NCI-H1105 (cell line): ENCODE measurements at regions not wholly inside any gene's neighbourhood (a gene's known extent, or its start where the extent isn't known, plus 50 kb on each side); places are given as distances from the start of the nearest gene placed in this dataset.
"Not testable (repeated sequence)": the region's sequence is repeated elsewhere in the genome, so short reads cannot be mapped to it uniquely, and the experiment has no call there.

Experiments used
- DNase-seq: peaks from one replicate; lab custom pipeline; 2025; lab: John Stamatoyannopoulos, UW

GRCh38 chr6:170232186-170233002, 58.5 kb downstream of the DLL1 start:
- no peak for DNase-seq

GRCh38 chr6:170231293-170232185, 59.3 kb downstream of the DLL1 start:
- DNase-seq = no peak

DNA sequence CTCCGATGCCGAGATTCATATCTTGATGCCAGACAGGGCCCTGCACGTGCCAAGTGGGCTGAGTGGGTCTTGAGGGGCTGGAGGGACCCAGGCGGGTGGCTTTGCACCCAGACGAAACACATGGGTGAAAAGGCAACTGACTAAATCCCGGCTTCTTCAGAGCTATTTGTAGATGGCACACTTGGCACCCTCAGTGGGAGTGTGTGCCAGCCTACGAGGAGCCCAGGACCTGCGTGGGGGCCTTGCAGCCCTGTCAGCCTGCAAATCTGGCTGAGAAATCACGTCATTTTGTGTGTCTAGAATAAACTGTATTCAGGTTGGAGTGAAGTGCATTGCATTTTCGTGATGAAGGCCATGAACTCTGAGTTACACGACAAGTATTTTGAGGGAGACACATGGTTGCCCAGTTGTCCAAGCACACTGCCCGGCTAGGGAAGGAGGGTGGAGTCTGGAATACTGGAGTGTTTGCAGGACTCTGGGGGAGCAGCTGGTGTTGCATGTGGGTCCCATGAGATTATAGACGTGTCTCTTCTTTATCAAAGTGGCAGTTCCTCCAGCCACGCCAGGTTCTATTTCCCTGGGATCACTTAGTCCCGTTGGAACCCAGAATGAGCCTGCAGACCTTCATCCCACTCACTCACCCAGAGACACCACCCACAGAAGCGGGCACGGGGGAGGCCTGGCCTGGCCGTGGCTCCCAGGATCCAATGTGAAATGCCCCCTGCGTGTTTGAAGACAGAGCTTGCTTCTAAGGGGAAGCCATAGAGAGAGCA, 60.2 kb downstream of the DLL1 start:
- no peak for DNase-seq

- DNase-seq = no peak
Observed at GRCh38 chr6:170229851-170230519, 60.9 kb downstream of the DLL1 start.

- no peak for DNase-seq
Observed at GRCh38 chr6:170229396-170229795, 61.5 kb downstream of the DLL1 start.

DNA sequence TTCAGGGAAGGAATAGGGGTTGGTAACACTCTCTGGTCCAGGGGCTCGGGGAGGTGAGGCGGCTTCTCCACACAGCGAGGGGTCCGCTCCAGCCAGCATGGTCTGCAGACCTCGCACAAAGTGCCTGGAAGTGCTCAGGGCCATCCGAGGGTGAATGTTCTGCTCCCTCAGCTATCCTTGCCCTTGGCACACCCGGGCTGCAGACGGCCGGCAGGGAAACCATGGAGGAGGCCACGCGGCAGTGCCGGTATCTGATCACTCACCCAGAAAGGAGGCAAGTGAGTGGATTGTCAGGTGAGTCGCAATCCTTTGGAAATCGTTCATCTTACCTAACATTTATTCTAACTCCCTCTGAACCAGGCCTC, 62.0 kb downstream of the DLL1 start:
- DNase-seq = no peak

DNA sequence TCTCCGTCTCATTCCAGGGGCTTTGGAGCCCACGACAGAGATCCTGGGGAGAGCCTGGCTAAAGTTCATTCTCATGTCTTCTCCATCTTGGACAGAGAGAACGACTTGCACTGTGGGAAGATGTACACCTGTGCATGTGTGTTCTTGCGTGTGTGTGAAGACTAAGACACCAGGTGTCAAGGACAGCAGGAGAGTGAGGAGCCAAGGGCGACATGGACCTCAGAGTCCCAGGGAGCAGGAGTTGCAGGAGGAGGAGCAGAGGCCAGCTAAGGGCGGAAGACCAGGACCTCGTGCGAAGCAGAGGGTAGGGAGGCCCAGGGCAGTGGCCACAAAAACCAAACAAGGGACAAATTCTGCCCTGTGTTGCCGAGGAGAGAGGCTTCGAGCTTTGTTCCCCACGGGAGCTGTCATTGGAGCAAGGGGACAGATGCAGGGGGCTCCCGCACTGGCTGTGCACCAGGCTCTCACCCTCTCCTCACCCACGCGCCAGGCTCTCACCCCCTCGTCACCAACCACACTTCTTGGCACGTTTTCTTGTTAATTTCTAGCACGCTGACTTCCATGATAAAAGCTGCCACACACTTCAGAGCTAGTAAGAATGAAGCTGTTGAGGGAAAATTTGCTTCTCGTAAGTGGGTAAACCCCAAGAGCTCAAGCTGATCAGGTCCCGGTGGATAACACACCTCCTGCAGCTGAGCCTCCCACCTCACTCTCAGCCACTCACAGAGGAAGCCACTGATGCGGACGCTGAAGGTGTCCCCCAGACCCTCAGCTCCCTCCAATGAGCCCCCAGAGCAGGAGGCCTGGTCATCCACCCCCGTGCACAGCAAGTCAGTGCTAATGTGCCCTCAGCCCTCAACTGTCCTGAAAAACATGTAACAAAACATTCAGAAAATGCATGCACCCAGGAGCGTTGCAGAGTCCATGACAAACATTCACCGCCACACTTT, 62.6 kb downstream of the DLL1 start:
- no peak for DNase-seq

DNA sequence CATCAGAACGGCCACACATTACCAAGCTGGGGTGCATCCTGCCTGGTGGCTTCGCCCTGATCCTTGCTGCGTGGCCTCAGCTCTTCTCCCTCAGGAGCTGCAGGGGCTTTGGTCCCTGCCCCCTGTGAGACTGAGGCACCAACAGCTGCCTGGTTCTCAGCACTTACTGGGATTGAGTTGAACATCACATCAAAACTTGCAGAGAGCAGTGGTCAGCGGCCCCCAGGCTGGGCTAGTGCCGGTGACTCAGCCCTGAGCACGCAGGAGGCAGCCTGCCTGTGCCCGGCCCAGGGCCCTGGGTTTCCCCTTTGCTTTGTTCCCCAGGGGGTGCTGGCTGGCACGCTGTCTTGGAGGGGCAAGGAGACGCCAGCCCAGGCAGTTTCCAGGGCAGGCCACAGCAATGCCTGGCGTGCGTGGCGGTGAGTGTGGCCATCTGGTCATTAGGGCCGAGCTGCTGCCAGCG, 63.3 kb downstream of the DLL1 start:
- DNase-seq = no peak

DNA sequence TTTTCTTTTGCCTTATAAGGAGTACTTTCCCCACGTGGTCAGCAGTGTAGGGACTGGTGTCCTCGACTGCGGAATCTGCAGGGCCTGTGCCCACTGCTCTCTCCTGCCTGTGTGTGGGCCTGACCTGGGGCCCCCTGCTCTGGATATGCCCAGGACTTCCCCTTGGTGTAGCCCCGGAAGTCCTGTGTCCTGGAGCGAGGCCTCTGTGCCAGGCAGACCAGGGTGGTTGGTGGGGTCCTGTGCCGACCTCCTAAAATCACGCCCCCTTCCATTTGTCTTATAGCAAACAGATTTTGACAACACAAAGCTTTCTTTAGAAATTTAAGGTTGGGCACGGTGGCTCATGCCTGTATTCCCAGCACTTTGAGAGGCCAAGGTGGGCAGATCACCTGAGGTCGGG, 64.2 kb downstream of the DLL1 start:
- no peak for DNase-seq

DNA sequence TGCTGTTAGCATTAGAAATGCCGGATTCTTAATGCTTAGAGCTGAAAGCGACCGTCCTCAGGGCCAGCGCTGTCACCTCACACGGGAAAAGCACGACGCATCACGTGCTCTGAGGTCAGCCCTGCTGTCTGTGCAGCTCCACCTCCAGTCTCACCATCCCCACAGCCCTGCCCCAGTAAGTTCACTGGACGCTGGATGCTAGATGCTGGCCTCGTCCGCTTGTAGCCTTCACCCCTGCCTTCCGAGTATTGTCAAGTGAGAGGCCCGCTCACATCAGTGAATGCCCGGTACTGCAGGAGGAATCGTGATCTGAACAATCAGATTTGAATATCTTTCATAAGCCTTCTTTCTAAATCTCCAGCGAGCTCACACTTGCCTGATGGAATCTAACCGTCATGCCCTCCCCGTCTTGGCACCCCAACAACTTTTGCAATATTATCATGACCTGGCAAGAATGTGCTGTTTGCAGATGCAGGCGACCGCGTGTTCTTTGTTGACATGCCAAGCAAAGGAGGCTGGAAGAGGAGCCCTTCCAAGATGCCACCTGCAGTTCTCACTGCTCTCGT, 64.9 kb downstream of the DLL1 start:
- no peak for DNase-seq

DNA sequence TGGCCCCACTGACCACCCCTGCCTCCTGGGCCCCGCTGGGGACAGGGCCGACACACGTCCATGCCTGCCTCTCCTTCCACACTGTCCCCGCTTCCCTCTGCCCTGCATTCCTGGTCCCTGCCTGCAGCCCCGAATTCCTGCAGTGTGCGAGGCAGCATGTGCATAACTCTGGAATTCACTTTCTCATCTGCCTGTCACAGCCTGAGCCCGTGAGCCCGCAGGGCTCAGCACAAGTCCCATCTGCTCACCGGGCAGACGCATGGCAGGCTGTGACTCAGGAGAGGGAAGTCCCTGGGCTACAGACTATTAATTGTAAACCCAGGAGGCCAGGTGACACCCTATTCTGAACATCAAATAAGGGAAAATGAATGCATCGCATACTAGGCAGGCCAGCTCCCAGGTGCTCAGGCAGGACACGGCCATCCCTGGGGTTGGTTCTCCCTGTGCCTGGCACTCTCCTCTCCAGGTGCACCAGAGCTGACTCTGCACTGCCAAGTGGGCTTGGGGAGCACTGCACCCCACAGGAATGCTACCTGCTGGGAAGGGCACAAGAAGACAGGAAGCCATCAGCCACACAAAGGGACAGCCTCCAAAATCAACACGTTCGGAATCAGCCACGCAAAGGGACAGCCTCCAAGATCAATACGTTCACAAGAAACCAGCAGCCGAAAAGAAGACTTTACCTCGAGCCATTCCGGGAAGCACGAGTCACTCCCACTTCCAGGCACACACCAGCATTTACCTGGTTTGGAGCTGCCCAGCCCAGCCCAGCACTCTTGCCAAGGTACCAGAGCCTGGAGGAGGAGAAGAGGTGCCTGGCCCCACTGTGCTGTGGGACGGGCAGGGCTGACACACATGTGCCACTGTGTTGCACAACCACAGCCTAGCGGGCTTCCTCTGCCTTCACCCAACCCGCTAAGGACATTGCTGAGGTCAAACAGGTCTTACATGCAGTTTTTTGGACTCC, 65.9 kb downstream of the DLL1 start:
- no peak for DNase-seq

DNA sequence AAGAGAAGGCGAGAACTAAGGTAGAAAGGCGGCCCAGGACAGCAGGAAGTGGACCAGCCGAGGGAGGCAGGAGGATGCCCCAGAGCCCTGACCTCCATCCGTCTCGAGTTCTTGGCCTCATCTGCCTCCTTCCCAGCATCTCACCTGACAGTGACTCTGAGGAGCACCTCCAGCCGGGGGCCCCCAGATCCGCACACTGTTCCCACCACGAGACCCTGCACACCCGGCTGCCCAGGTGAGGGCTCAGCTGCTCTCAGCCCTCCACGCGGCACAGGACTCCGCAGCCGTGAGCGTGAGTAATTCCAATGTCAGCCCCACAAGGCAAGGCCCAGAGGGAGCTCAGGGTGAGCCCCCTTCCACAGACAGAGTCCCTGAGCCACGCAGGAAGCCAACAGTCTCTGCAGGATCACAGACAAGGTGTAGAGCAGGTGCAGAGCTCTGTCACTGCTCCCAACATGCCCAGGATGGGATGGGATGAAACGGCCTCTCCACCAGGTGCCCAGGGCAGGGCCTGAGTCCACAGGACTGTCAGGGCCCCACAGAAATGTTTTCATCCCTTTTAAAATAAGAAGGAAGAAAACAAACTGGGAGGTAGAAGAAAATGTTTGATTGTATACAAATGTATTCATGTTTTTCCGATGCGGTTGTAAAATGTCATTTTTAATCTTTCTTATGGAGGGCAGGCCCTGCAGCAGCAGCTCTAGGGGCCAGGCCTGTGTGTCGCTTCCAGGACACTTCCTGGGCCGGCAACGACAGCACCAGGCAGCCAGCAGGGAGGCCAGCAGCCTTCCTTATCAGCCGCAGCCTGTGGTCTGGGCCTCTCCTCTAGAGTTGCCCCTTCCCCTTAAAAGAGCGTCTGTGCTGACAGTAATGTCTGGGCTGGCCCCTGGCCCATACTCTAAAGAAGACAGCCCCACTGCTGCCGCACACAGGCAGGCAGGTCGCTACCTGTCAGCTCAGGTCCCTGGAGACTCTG, 66.9 kb downstream of the DLL1 start:
- no peak for DNase-seq

- DNase-seq = peak; percentile 87
Observed at GRCh38 chr6:170222498-170223471, 68.1 kb downstream of the DLL1 start.

DNA sequence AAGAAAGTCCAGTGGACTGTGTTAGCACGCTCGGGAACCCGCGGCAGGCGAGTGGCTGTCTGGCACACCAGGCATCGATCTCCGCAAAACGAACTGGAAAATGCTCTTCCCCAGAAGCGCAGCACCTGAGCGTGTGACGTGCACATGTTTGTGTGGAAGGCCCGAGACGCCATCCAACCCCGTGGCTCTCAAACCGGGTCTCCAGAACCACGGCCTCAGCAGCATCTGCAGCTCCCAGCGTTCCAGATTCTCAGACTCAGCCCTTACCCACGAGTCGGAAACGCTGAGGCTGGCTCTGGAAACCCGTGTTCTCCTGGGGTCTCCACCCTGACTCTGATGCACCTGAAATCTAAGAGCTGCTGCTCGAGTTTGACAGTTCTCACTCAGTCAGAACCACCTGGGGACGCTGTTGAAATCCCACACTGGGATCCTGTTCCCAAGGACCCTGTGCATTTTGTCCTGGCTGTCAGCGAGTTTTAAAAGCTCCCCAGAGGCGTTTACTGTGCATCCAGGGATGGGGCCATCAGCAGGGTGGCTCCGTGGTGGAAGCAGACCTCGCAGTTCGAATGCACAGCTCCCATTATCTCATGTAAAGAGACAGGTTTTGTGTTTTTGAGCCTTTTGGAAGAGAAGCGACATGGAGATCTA, 69.0 kb downstream of the DLL1 start:
- DNase-seq = no peak

DNA sequence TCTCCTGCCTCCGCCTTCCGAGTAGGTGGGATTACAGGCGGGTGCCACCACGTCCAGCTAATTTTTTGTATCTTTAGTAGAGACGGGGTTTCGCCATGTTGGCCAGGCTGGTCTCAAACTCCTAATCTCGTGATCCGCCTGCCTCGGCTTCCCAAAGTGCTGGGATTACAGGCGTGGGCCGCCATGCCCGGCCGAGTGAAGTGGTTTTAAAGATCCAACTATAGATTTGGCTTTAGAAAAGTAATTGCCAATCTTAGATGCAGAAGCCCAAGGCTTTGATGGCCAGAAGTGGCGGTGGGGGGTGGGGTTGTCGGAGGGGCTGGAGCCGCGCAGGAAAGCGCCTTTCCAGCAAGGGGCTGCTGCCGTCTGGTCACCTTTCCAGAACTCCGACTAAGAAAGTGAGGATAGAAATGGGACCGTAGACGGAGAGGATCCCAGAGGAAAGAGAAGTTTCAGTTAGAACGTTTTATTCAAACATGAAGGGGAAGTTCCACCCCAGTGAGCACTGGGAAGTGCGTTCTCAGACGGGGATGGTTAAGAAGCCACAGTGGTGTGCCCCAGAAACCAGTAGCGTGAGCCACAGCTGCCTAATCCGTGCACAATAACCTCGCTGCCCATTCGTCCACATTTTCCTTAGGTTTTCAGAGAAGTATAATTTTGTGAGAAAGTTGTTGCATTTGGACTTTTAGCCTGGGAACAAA, 69.7 kb downstream of the DLL1 start:
- DNase-seq = no peak

GRCh38 chr6:170213637-170214018, 77.2 kb downstream of the DLL1 start:
- DNase-seq = not testable (repeated sequence)
